ENCODE measurements at regions not wholly inside any gene's neighbourhood (a gene's known extent, or its start where the extent isn't known, plus 50 kb on each side); places are given as distances from the start of the nearest gene placed in this dataset.

GRCh38 chr13:39283072-39283471 lies 244.8 kb downstream of the NHLRC3 start:
- CTCF ChIA-PET, result no interaction called here
- Mint-ChIP-seq H3K9me3 (peaks cover 9 to 20% (median 12%) of the 10 kb centered on the region in 5 donors), H3K27me3 (peaks cover 0 to 30% of the 10 kb centered on the region in 2 donors), H3K36me3 (peaks cover 0 to 3% (median 1%) of the 10 kb centered on the region in 3 donors), H3K4me1 (no peaks in the 10 kb centered on the region), H3K27ac (no peak overlapping the region), H3K4me3 (no peak overlapping the region)
- no peak for DNase-seq
- Histone ChIP-seq H3K9me3 (ENCODE audit: low read length) (no peaks in the 10 kb centered on the region), H3K4me3 (ENCODE audit: low read length) (no peak overlapping the region), H3K27me3 (ENCODE audit: insufficient read depth, low read length, poor library complexity, severe bottlenecking) (no peaks in the 10 kb centered on the region), H3K4me1 (ENCODE audit: insufficient read depth, low read length) (no peaks in the 10 kb centered on the region), H3K36me3 (ENCODE audit: insufficient read depth, low read length) (no peaks in the 10 kb centered on the region), H3K27ac (ENCODE audit: low read depth, low read length) (no peak overlapping the region)
- POLR2A ChIA-PET, result no interaction called here

DNA sequence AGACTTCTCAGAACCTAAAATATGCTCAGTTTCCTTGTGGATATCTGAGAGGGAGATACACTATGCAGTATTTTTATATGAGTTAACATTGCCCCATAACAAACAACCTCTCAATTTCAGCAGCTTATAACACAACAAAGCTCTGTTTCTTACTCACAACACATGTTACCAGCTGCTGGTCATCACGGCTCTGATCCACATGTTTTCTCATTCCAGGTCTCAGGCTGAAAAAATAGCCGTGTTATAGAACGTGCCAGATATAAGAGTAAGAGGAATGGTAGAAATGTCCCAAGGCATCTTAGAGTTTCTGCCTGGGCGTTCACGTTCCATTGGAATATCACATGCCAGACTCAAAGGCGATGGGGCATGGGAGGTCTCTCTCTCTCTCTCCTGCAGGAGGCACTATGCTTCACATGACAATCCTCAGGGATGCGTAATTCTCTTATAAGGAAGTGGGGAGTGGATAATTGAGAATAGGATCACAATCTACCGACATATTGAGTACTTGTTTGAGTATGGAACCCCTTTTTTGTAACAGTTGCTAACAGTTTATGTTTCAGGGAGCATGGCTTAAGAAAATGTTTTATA lies 246.6 kb downstream of the NHLRC3 start:
- CTCF ChIA-PET, result no interaction called here
- H3K4me1 ChIP-seq (ENCODE audit: insufficient read depth, low read length), result no peaks in the 10 kb centered on the region
- peaks cover 9 to 25% (median 15%) of the 10 kb centered on the region in 5 donors for H3K9me3 Mint-ChIP-seq

More for the DNA sequence above, 246.6 kb downstream of the NHLRC3 start:
- no peaks in the 10 kb centered on the region for H3K36me3 ChIP-seq (ENCODE audit: insufficient read depth, low read length)
- no peak overlapping the region for H3K4me3 ChIP-seq (ENCODE audit: low read length)
- H3K27me3 ChIP-seq (ENCODE audit: insufficient read depth, low read length, poor library complexity, severe bottlenecking), result no peaks in the 10 kb centered on the region
- H3K9me3 ChIP-seq (ENCODE audit: low read length), result no peaks in the 10 kb centered on the region
- no peak for DNase-seq
- Mint-ChIP-seq H3K27me3 (peaks cover 0 to 27% of the 10 kb centered on the region in 2 donors), H3K36me3 (peaks cover 0 to 3% (median under 1%) of the 10 kb centered on the region in 3 donors), H3K4me3 (no peak overlapping the region), H3K27ac (no peak overlapping the region), H3K4me1 (no peaks in the 10 kb centered on the region)
- no peak overlapping the region for H3K27ac ChIP-seq (ENCODE audit: low read depth, low read length)
- POLR2A ChIA-PET, result no interaction called here
